WTC11 (cell line): ENCODE measurements at regions not wholly inside any gene's neighbourhood (a gene's known extent, or its start where the extent isn't known, plus 50 kb on each side); places are given as distances from the start of the nearest gene placed in this dataset.

Experiments
- ATAC-seq: fragments of 200-7000 bp; cut with Tn5 transposase; 2 replicates; pipeline ENCODE4 v1.10.0; 2021; ENCODE audit warnings: mild to moderate bottlenecking, moderate library complexity
- CTCF ChIA-PET: fragments of 300-600 bp; sonication (Branson Sonifier 250); formaldehyde crosslinking; loops from one replicate; lab custom pipeline; 2021; ENCODE audit warnings: antibody characterized with exemption; lab: Charles Lee
- POLR2A ChIA-PET: fragments of 350-600 bp; sonication (Branson Sonifier 250); formaldehyde crosslinking; loops from one replicate; lab custom pipeline; 2021; ENCODE audit warnings: antibody characterized with exemption; lab: Charles Lee
- DNase-seq: peaks from one replicate; pipeline ENCODE4 v3.0.0; 2021; ENCODE audit warnings: low spot score
- H3K27ac Mint-ChIP-seq: 2 replicates; pipeline ENCODE4 v1.8.0; 2021; ENCODE audit warnings: mixed read lengths
- H3K27me3 Mint-ChIP-seq: 2 replicates; pipeline ENCODE4 v1.8.0; 2021; ENCODE audit warnings: low read depth, mild to moderate bottlenecking, moderate library complexity, mixed read lengths
- H3K36me3 Mint-ChIP-seq: 2 replicates; pipeline ENCODE4 v1.8.0; 2021; ENCODE audit warnings: mixed read lengths
- H3K4me1 Mint-ChIP-seq: 2 replicates; pipeline ENCODE4 v1.8.0; 2022; ENCODE audit warnings: mixed read lengths
- H3K4me3 Mint-ChIP-seq: 2 replicates; pipeline ENCODE4 v1.8.0; 2021; ENCODE audit warnings: mild to moderate bottlenecking, moderate library complexity, mixed read lengths
- H3K9me3 Mint-ChIP-seq: 2 replicates; pipeline ENCODE4 v1.8.0; 2021; ENCODE audit warnings: mixed read lengths
- E2F4 ChIP-seq: sonication (generic); formaldehyde crosslinking; IDR thresholded peaks from 2 replicates; pipeline ENCODE4 v1.8.1; 2022; ENCODE audit warnings: low read depth, mild to moderate bottlenecking, moderate library complexity, missing genetic modification reagents, borderline replicate concordance
- EMX1 ChIP-seq: fragments of 250-450 bp; sonication (Bioruptor Pico); IDR thresholded peaks from 2 replicates; pipeline ENCODE4 v1.8.0; 2021; ENCODE audit warnings: mild to moderate bottlenecking
- ESRRA ChIP-seq: sonication (generic); formaldehyde crosslinking; IDR thresholded peaks from 2 replicates; pipeline ENCODE4 v1.8.1; 2022; ENCODE audit warnings: mild to moderate bottlenecking, missing genetic modification reagents, borderline replicate concordance
- FOXJ3 ChIP-seq: sonication (generic); formaldehyde crosslinking; IDR thresholded peaks from 2 replicates; pipeline ENCODE4 v1.9.0; 2021; ENCODE audit warnings: missing genetic modification reagents, mild to moderate bottlenecking, borderline replicate concordance
- FOXK1 ChIP-seq: sonication (generic); formaldehyde crosslinking; IDR thresholded peaks from 2 replicates; pipeline ENCODE4 v1.8.0; 2022; ENCODE audit warnings: mild to moderate bottlenecking, moderate library complexity, missing genetic modification reagents
- HMGXB4 ChIP-seq: sonication (generic); formaldehyde crosslinking; IDR thresholded peaks from 2 replicates; pipeline ENCODE4 v1.8.1; 2023; ENCODE audit warnings: mild to moderate bottlenecking, moderate library complexity, missing genetic modification reagents
- MLX ChIP-seq: sonication (generic); formaldehyde crosslinking; IDR thresholded peaks from 2 replicates; pipeline ENCODE4 v1.8.1; 2023; ENCODE audit warnings: mild to moderate bottlenecking, missing genetic modification reagents, moderate library complexity
- MYBL2 ChIP-seq: sonication (generic); formaldehyde crosslinking; IDR thresholded peaks from 2 replicates; pipeline ENCODE4 v1.8.1; 2023; ENCODE audit warnings: mild to moderate bottlenecking, moderate library complexity, missing genetic modification reagents
- NR3C1 ChIP-seq: sonication (generic); formaldehyde crosslinking; conservative IDR thresholded peaks from 2 replicates; pipeline ENCODE4 v1.8.1; 2023; ENCODE audit warnings: low read depth, mild to moderate bottlenecking, missing genetic modification reagents
- SP1 ChIP-seq: sonication (generic); formaldehyde crosslinking; conservative IDR thresholded peaks from 2 replicates; pipeline ENCODE4 v1.8.1; 2022; ENCODE audit warnings: missing genetic modification reagents
- TEAD4 ChIP-seq: sonication (generic); formaldehyde crosslinking; IDR thresholded peaks from 2 replicates; pipeline ENCODE4 v1.8.0; 2022; ENCODE audit warnings: mild to moderate bottlenecking, missing genetic modification reagents
- ZBTB43 ChIP-seq: sonication (generic); formaldehyde crosslinking; IDR thresholded peaks from 2 replicates; pipeline ENCODE4 v1.8.1; 2023; ENCODE audit warnings: mild to moderate bottlenecking, missing genetic modification reagents
- ZMAT4 ChIP-seq: fragments of 250-450 bp; sonication (Bioruptor Pico); IDR thresholded peaks from 2 replicates; pipeline ENCODE4 v1.9.0; 2021; ENCODE audit warnings: mild to moderate bottlenecking
- ZNF281 ChIP-seq: sonication (generic); formaldehyde crosslinking; IDR thresholded peaks from 2 replicates; pipeline ENCODE4 v1.8.0; 2023; ENCODE audit warnings: mild to moderate bottlenecking, missing genetic modification reagents

- Mint-ChIP-seq H3K4me3 (no peak overlapping the region), H3K4me1 (peaks cover 10% of the 10 kb centered on the region), H3K9me3 (peaks cover 50% of the 10 kb centered on the region), H3K36me3 (peaks cover 3% of the 10 kb centered on the region), H3K27me3 (no peaks in the 10 kb centered on the region), H3K27ac (no peak overlapping the region)
- ChIA-PET POLR2A (no interaction called here), CTCF (no interaction called here)
- ATAC-seq (no peak), DNase-seq (no peak)
- no peak for TF ChIP-seq E2F4 (CRISPR knock-in tag)
- no peak for TF ChIP-seq SP1 (CRISPR knock-in tag)
- no peak for TF ChIP-seq EMX1 (CRISPR knock-in tag)
- no peak for TF ChIP-seq MYBL2
- no peak for TF ChIP-seq MLX (CRISPR knock-in tag)
- TF ChIP-seq NR3C1 (CRISPR knock-in tag), result no peak
- no peak for TF ChIP-seq ZBTB43 (CRISPR knock-in tag)
- no peak for TF ChIP-seq FOXK1 (CRISPR knock-in tag)
- no peak for TF ChIP-seq HMGXB4
These were observed 110.5 kb upstream of the KCND3 start for GRCh38 chr1:112099979-112100378.

- Mint-ChIP-seq H3K27me3 (no peaks in the 10 kb centered on the region), H3K4me1 (no peaks in the 10 kb centered on the region), H3K9me3 (peaks cover 31% of the 10 kb centered on the region), H3K4me3 (no peak overlapping the region), H3K36me3 (peaks cover 3% of the 10 kb centered on the region), H3K27ac (no peak overlapping the region)
- POLR2A ChIA-PET, result no interaction called here
- DNase-seq, result no peak
- CTCF ChIA-PET, result no interaction called here
- no peak for ATAC-seq
- TF ChIP-seq FOXJ3 (CRISPR knock-in tag) (no peak), ZMAT4 (CRISPR knock-in tag) (no peak), ESRRA (CRISPR knock-in tag) (no peak), MLX (CRISPR knock-in tag) (no peak), SP1 (CRISPR knock-in tag) (no peak), TEAD4 (CRISPR knock-in tag) (no peak), ZNF281 (CRISPR knock-in tag) (no peak)
These were observed 116.1 kb upstream of the KCND3 start for GRCh38 chr1:112105557-112105956.
